ENCODE measurements at regions not wholly inside any gene's neighbourhood (a gene's known extent, or its start where the extent isn't known, plus 50 kb on each side); places are given as distances from the start of the nearest gene placed in this dataset.

DNA sequence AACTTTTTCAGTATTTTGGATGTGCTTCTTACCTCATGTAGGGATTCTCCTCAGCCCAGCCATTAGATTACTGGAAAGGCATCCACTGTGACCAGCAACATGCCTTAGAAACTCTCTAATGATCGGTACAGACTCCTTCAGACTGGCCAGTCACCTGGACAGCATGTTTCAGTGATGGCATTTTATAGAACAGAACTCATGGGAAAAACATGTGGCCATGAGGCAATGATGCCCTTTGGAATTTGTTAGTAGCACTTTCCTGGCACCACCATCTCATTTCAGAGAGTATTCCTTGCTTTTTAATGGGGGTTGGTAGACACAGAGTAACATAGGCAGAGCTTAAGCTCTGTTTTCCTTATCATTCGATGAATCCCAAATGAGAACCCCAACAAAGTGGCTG is 72.1 kb upstream of the FAM98A start:
- TF ChIP-seq, protein P1, sequence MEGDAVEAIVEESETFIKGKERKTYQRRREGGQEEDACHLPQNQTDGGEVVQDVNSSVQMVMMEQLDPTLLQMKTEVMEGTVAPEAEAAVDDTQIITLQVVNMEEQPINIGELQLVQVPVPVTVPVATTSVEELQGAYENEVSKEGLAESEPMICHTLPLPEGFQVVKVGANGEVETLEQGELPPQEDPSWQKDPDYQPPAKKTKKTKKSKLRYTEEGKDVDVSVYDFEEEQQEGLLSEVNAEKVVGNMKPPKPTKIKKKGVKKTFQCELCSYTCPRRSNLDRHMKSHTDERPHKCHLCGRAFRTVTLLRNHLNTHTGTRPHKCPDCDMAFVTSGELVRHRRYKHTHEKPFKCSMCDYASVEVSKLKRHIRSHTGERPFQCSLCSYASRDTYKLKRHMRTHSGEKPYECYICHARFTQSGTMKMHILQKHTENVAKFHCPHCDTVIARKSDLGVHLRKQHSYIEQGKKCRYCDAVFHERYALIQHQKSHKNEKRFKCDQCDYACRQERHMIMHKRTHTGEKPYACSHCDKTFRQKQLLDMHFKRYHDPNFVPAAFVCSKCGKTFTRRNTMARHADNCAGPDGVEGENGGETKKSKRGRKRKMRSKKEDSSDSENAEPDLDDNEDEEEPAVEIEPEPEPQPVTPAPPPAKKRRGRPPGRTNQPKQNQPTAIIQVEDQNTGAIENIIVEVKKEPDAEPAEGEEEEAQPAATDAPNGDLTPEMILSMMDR (IDR thresholded peaks at IDR 0.05; ENCODE audit: insufficient read depth, low read length, poor library complexity, severe bottlenecking), result no peak
- Histone ChIP-seq H3K36me3 (ENCODE audit: control insufficient read depth, insufficient read depth, low read length) (no peaks in the 10 kb centered on the region), H3K4me3 (replicated peaks; ENCODE audit: low read depth, low read length) (no peak overlapping the region), H3K27me3 (replicated peaks; ENCODE audit: control insufficient read depth, insufficient read depth, low read length) (no peaks in the 10 kb centered on the region)
- DNase-seq (ENCODE audit: extremely low read depth, insufficient read length), result no peak

DNA sequence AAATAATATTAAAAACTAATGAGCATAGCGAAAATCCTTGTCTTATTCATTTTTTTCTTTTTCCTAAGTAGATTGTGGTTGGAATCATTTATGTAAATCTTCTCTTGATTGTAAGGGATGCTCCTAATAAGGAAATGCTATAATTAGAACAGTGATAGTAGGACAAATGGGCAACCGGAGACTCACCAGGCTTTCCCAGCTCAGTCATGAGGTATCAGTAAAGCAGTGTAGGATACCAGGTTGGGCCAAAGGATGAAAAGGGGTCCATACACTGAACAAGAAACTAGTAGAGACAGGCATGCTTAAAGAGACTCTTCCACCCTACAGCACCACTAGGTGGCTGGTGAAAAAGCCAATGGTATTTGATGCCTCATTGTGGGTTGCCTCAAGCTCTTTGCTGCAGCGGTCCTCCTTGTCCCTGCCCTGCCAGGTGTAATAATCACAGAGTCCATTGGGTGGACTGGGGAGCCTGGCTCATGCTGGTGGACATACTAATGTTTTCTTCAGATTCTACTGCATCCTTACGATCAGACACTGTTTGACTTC is 71.4 kb upstream of the FAM98A start:
- no peak for DNase-seq (ENCODE audit: extremely low read depth, insufficient read length)
- H3K4me3 ChIP-seq (replicated peaks; ENCODE audit: low read depth, low read length), result no peak overlapping the region
- TF ChIP-seq, protein P1 (IDR thresholded peaks at IDR 0.05; ENCODE audit: insufficient read depth, low read length, poor library complexity, severe bottlenecking), result peak; percentile 31
- H3K36me3 ChIP-seq (ENCODE audit: control insufficient read depth, insufficient read depth, low read length), result no peaks in the 10 kb centered on the region
- no peaks in the 10 kb centered on the region for H3K27me3 ChIP-seq (replicated peaks; ENCODE audit: control insufficient read depth, insufficient read depth, low read length)

DNA sequence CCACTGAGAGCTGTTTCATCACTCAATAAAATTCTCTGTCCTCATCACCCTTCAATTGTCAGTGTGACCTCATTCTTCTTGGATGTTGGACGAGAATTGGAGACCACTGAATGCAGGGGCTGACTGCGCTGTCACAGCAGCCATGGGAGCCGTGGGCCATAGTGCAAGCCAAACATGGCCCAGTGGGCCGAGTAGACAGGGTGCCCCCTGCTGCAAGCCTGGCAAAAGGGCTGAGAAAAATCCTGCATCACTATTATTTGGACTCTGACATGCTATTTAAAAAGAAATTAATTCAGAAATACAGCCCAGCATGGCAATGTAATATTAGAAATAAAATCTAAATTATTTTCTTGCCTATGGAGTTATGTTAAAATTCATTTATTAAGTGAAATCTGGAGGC is 67.8 kb upstream of the FAM98A start:
- no peaks in the 10 kb centered on the region for H3K27me3 ChIP-seq (replicated peaks; ENCODE audit: control insufficient read depth, insufficient read depth, low read length)
- TF ChIP-seq, protein P1 (IDR thresholded peaks at IDR 0.05; ENCODE audit: insufficient read depth, low read length, poor library complexity, severe bottlenecking), result peak; percentile 8
- H3K36me3 ChIP-seq (ENCODE audit: control insufficient read depth, insufficient read depth, low read length), result no peaks in the 10 kb centered on the region
- H3K4me3 ChIP-seq (replicated peaks; ENCODE audit: low read depth, low read length), result no peak overlapping the region
- no peak for DNase-seq (ENCODE audit: extremely low read depth, insufficient read length)

DNA sequence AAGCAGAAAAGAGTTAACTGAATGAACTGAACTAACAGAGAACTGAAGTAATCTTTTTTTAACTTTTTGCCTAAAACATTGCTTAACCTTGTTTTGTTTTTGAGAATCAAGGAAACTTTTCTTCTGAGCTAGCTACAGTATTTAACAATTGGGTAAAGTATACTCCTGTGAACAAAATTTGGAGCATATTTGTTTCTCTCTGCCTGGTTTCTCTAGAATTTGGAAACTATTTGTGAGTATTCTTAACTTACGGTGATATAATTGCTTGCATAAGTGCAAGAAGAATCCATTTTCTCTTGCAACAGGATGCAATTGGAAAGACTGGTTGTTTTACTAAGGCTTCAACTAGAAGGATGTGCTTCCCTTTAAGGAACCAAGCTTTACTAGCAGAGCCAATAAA is 65.9 kb upstream of the FAM98A start:
- no peaks in the 10 kb centered on the region for H3K27me3 ChIP-seq (replicated peaks; ENCODE audit: control insufficient read depth, insufficient read depth, low read length)
- H3K4me3 ChIP-seq (replicated peaks; ENCODE audit: low read depth, low read length), result no peak overlapping the region
- DNase-seq (ENCODE audit: extremely low read depth, insufficient read length), result no peak
- TF ChIP-seq, protein P1 (IDR thresholded peaks at IDR 0.05; ENCODE audit: insufficient read depth, low read length, poor library complexity, severe bottlenecking), result no peak
- no peaks in the 10 kb centered on the region for H3K36me3 ChIP-seq (ENCODE audit: control insufficient read depth, insufficient read depth, low read length)

DNA sequence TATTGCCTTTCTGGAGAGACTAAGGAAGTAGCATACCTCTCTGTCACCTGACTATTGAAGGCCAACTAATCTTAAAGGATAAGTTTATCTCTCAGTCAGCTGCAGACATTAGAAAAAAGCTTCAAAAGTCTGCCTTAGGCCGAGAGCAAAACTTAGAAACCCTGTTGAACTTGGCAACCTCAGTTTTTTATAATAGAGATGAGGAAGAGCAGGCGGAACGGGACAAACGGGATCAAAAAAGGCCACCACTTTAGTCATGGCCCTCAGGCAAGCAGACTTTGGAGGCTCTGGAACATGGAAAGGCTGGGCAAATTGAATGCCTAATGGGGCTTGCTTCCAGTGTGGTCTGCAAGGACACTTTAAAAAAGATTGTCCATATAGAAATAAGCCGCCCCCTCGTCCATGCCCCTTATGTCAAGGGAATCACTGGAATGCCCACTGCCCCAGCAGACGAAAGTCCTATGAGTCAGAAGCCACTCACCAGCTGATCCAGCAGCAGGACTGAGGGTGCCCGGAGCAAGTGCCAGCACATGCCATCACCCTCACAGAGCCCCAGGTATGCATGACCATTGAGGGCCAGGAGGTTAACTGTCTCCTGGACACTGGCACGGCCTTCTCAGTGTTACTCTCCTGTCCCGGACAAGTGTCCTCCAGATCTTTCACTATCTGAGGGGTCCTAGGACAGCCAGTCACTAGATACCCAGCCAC is 61.5 kb upstream of the FAM98A start:
- TF ChIP-seq, protein P1 (IDR thresholded peaks at IDR 0.05; ENCODE audit: insufficient read depth, low read length, poor library complexity, severe bottlenecking), result no peak

More for the DNA sequence above, 61.5 kb upstream of the FAM98A start:
- no peak for DNase-seq (ENCODE audit: extremely low read depth, insufficient read length)
- H3K27me3 ChIP-seq (replicated peaks; ENCODE audit: control insufficient read depth, insufficient read depth, low read length), result no peaks in the 10 kb centered on the region
- no peaks in the 10 kb centered on the region for H3K36me3 ChIP-seq (ENCODE audit: control insufficient read depth, insufficient read depth, low read length)
- no peak overlapping the region for H3K4me3 ChIP-seq (replicated peaks; ENCODE audit: low read depth, low read length)

Measured in GM06990 (cell line).